ENCODE measurements at regions not wholly inside any gene's neighbourhood (a gene's known extent, or its start where the extent isn't known, plus 50 kb on each side); places are given as distances from the start of the nearest gene placed in this dataset.

GRCh38 chrX:102866981-102867656 lies 70.0 kb upstream of the RAB40AL start:
- H3K4me3 ChIP-seq (ENCODE audit: low read depth, low read length): no peak overlapping the region
- DNase-seq (ENCODE audit: low read depth): no peak
- TF ChIP-seq CTCF (IDR thresholded peaks at IDR 0.05; ENCODE audit: low read depth, low read length) (no peak), MYC (IDR thresholded peaks at IDR 0.05; ENCODE audit: low read depth, low read length) (no peak), MAX (IDR thresholded peaks at IDR 0.05; ENCODE audit: low read depth, low read length) (no peak), POLR2A (IDR thresholded peaks at IDR 0.05; ENCODE audit: extremely low read depth, insufficient read length) (no peak)

- TF ChIP-seq MAX (IDR thresholded peaks at IDR 0.05; ENCODE audit: low read depth, low read length) (no peak), MYC (IDR thresholded peaks at IDR 0.05; ENCODE audit: low read depth, low read length) (no peak), CTCF (IDR thresholded peaks at IDR 0.05; ENCODE audit: low read depth, low read length) (no peak), POLR2A (IDR thresholded peaks at IDR 0.05; ENCODE audit: extremely low read depth, insufficient read length) (no peak)
- no peak overlapping the region for H3K4me3 ChIP-seq (ENCODE audit: low read depth, low read length)
- DNase-seq (ENCODE audit: low read depth): no peak
Observed at GRCh38 chrX:102883491-102883890, 53.6 kb upstream of the RAB40AL start.

All from NB4 (cell line).